ENCODE measurements at regions not wholly inside any gene's neighbourhood (a gene's known extent, or its start where the extent isn't known, plus 50 kb on each side); places are given as distances from the start of the nearest gene placed in this dataset.

DNA sequence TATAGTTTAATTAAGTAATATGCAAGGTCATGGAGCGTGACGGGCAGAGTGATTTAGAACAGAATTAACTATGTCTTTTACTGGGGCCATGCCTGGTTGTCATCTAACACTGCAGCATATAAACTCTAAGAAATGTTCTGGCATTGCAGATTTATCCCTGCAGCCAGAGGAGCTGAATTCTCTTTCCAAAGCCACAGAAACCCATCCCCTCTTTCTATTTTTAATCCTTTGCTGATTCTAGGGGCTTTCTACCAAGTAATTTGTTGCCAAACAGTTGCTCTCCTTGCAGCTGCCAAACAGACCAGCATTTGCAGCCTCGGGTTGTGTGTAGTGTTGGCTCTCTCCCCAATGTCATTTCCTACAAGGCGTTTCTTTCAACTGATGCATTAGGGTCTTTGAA is 243.2 kb upstream of the MON1B start:
- DNase-seq: no peak
- intact Hi-C loops (cut with DNase I): no loop called here
- ATAC-seq: peak in 1 of 2 donors; percentile 21

DNA sequence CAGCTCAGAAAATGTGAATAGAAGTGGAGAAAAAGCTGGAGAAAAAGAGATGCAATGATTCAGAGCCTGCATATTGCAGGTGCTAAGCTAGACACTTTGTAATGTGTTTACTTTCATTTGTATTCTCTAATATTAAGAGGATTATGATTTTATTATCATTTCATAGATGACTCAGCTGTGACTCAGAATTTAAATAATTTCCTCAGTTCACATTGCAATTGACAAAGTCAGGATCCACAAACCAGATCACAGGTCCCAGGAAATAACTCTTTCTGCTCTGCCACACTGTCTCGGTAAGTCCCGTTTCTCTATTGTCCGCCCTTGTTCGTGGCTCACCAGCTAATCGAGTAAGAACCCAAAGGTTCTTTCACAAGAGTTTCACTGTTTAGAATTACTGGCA is 235.4 kb upstream of the MON1B start:
- intact Hi-C loops (cut with DNase I): no loop called here
- DNase-seq: no peak
- no peak for ATAC-seq

DNA sequence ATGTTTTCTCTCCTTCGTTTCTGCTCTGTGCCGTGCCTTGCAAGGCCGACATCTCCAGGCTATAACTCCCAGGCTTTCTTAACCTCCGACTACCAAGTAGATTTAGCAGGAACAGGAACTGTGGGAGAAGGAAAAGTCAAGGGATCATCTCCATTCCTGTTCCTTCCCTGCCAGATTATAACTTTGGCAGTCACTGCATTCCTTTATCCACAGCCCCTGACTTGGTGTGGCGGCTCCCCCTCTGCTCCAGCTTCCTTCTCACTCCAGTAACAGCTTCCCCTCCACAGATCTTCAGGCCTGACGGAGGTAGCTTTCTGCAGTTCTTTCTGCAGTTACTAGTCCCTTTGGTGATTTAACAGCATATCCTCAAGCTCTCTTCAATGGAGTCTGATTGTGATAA is 234.6 kb upstream of the MON1B start:
- intact Hi-C loops (cut with DNase I): no loop called here
- DNase-seq (no peak), ATAC-seq (no peak)

DNA sequence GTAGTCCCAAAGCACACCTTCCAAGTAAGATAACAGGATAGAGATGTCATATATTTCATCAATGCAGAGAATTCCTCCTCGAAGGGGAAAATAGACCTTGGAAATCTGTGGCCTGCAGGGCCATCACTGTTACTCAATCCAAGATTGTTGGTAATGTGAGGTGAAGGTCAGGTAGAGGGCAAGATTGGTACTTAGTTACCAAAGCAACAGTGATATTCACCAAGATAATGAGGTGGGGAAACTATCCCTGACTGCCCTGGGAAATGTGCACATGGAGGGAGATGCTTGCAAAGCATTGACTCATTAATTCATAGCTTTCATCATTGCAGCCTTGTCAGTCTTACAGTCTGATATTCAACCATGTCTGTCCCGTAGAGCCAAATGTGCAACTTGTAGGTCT is 234.1 kb upstream of the MON1B start:
- no peak for ATAC-seq
- intact Hi-C loops (cut with DNase I): no loop called here
- DNase-seq: no peak

DNA sequence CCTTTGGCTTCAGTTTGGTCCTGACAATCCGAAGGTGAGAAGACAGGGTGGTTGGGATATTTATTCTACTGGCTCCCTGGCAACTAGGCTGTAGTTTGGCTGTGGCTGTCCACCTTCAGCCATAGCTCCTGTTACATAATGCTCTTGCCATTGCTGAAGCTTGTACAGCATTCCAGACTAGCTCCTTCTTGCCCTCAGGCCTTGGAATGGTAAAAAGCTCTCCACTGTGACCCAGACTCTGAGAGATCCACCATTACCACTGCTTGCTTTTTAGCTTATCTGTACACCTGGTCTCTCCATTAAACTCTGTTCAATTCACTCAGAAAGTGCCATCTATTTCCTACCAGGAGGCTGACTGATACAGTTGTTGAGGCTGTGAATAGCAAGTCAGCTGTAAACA is 231.8 kb upstream of the MON1B start:
- intact Hi-C loops (cut with DNase I): no loop called here
- ATAC-seq: no peak
- no peak for DNase-seq

DNA sequence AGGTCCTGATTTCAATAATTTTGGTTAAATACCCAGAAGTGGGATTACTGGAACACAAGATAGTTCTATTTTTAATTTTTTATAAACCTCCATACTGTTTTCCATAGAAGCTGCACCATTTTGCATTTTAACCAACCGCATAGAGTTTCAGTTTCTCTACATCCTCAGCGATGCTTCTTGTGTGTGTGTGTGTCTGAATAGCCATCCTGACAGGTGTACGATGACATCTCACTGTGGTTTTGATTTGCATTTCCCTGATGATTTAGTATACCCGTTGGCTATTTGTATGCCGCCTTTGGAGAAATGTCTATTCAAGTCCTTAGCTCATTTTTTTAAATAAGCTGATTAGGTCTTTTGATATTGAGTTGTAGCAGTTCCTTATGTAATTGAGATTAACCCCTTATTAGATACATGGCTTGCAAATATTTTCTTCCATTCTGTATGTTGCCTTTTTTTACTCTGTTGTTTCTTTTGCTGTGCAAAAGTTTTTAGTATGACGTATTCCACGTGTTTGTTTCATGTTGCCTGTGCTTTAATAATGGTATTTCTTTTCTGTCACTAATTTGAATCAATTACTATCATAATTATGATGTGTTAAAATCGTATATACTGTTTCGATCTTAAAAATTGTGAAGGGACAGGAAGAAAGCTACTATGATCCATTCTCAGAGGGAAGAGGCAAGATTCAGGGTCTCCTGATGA is 227.2 kb upstream of the MON1B start:
- intact Hi-C loops (cut with DNase I): no loop called here
- ATAC-seq (no peak), DNase-seq (no peak)

DNA sequence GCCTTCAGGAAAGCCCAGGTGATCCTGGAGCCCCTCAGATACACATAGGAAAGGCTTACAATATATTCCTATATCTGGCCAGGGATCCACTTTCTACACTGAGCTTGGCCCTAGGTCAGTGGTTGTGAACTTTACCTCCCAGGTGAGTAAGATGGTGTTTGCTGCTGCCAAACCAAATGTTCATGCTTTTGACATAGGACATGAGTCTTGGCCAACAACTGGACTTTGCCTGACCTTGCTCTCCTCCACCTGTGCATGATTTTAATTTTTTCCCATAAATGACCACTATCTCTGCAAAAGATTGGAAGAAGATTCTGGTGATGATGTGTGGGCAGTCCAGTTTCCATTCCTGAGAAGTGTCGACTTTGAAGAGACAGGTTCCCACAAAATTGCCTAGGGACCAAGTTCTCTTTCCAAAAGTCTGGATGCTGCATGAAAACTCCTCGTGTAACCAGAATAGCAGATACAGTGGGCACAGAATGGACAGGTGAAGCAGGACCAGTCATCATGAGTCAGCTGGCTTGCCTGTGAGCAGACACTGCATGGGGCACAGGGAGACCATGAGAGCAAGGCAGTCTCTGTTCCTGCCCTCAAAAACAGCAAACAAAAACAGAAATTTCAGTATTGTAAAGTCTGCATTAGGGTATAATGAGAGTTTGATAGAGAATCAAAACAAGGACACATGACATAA is 226.4 kb upstream of the MON1B start:
- no peak for ATAC-seq
- DNase-seq: no peak
- intact Hi-C loops (cut with DNase I): no loop called here

DNA sequence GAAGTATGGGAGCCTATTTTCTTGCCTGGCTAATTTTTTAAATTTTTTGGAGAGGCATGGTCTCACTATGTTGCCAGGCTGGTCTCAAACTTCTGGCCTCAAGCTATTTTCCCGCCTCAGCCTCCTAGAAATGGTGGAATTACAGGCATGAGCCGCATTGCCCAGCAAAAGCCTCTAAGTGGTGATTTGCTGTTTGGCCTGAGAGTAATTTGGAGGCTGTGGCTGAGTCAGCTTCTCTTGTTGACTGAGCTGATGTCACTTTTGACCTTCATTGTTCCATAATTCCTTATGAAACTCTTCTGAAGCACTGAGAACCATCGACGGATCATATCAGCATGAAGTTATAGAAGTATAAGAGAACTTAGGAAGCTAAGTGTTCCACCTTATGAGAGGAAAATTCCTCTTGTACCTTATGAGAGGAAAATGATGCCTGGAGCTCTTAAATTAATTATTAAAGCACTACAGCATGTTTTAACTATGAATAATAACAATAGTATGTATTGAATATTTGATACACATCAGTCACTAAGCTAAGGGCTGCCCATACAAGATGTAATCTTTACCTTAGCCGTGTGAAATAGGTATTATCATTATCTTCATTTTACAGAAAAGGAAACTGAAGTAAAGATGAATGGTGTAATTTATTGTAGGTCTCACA is 220.8 kb upstream of the MON1B start:
- no peak for ATAC-seq
- no peak for DNase-seq
- intact Hi-C loops (cut with DNase I): no loop called here

DNA sequence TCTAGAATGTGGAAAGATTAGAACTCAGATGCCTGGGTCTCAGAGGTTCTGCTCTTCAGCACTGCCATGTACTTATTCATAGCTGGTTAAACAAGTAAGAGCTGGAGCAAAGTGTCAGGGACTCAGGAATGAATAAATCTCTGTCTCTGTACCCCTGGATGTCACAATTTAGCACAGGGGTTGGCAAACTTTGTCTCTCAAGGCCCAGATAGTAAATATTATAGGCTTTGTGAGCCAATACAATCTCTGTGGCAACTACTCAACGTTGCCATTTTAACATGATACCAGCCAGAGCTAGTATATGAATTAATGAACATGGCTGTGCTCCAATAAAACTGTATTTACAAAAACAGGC is 220.3 kb upstream of the MON1B start:
- ATAC-seq (no peak), DNase-seq (no peak)
- intact Hi-C loops (cut with DNase I): no loop called here

DNA sequence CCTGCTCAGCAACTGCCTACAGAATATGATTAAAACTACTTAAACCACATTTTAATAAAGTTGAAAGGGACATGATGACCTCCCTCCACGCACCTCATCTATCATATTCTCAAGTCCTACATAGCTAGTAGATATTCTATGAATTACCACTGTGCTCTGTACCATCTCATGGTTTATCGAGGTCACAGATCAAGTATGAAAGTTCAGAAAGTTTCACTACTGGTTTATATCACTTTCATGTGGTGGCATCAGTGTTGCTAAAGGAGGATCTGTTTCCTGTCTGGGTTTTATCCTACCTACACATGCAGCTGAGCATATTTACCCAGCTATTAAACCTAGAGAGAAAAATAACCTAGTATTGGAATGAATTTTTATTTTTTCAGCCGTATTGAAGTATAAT is 214.9 kb upstream of the MON1B start:
- intact Hi-C loops (cut with DNase I): no loop called here
- ATAC-seq (no peak), DNase-seq (no peak)

DNA sequence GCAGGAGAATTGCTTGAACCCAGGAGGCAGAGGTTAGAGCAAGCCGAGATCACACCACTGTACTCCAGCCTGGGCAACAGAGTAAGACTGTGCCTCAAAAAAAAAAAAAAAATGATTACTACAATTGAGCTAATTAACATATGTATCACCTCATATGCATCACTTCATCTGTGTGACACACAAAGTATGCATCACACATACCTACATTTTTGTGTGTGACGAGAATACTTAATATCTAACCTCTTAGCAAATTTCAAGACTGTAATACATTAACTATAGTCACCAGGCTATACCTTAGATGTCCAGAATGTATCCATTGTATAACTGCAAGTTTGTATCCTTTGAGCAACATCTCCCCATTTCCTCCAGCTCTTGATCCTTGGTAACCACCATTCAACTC is 214.2 kb upstream of the MON1B start:
- ATAC-seq: no peak
- DNase-seq: no peak
- intact Hi-C loops (cut with DNase I): no loop called here

DNA sequence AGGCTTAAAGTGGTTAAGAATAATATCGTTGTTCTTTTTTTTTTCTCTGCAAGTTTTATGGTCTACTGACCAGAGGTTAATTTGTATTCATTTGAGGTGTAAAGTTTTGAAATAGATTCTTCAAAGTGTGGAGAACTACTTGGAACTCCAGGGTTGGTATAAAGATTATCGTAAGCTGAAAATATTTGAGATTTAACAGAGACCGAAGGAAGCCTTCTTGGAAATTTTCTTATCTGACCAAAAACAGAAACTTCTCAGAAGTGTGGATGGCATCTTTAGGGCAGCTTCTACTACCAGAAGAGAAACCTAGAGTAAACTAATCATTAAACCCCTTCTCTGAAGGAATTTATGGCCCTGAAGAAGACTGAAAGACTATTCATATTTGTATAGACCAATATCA is 206.8 kb upstream of the MON1B start:
- ATAC-seq (no peak), DNase-seq (no peak)
- intact Hi-C loops (cut with DNase I): no loop called here

DNA sequence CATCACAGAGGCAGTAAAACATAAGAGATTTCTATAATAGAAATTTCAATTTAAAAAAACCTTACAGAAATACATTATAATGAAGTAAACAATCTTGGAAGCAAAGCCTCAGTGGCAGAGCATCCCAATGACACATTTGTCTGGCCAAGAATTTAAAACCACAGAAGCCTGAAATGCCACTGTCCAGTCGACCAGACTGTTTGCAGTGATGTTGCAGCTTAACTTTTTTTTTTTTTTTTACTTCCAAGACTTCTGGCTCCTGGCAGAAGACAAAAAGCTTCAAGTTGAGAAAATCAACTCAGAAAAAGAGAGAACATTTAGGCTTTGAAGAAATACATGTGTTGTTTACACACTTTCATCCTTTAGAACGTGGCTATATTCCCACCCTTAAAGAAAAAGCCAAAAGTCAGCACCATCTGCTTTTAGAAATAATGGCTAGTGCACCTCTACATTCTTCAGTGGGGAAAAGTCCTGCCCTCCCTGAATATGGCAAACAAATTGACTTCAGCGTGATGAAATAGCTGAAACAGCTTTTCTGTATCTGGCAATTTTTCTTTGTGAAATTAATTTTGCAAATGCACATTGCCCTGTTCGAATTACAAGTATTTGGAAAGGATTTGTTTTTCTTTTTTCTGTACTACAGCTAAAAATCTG is 205.5 kb upstream of the MON1B start:
- intact Hi-C loops (cut with DNase I): no loop called here
- ATAC-seq: no peak

DNA sequence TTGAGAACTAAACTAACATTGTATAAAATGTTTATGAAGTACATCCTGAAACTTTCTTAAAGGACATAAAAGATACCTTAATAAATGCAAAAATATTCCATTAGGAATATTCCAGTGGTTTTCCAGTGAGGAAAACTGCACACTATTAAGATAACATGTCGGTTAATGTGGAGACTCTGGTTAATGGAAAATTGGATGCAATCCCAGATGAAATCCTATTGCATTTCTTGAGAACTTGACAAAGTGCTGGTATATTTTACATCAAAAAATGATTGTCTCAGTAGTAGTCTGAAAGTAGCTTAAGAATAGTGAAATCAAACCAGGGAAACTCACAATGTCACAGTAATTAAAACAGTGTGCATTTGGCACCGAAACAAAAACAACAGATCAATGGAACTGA is 202.5 kb upstream of the MON1B start:
- intact Hi-C loops (cut with DNase I): no loop called here

More for the DNA sequence above, 205.5 kb upstream of the MON1B start:
- DNase-seq: no peak

DNA sequence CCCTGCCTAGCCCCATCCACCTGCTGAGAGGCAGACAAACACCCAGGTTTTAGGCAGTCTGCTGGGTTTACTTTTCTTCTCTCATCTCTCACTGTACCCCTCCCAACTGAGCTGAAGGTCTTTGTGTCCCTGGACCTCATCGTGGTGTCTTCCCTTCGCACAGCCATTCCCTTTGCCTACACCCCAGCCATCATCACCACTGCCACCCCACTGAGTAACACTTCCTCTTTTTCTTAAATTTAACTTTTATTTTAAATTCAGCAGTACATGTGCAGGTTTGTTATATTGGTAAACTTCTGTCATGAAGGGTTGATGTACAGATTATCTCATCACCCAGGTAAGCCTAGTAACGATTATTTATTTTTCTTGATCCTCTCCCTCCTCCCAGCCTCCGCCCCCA is 188.3 kb upstream of the MON1B start:
- no peak for ATAC-seq
- intact Hi-C loops (cut with DNase I): no loop called here
- DNase-seq: no peak

More for the DNA sequence above, 202.5 kb upstream of the MON1B start:
- no peak for ATAC-seq
- DNase-seq: no peak

DNA sequence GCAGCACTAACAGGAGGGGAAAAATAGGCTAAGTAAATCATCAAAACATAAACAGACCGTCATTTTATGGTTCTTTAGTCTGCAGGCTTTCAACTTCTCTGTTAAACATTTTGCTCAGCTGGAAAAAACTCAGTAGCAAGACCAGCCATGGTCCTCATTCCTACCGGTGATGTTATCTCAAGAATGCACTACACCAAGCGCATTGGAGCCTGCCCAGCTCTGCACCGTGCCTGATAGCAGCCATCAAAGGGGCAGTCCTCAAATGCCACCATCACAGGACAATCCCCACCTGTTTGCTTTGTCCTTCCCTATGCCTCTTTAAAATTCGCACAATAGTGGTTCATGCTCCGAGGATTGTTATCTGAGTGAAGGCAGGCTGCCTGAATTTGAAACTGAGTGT is 181.5 kb upstream of the MON1B start:
- no peak for ATAC-seq
- DNase-seq: no peak
- intact Hi-C loops (cut with DNase I): no loop called here

DNA sequence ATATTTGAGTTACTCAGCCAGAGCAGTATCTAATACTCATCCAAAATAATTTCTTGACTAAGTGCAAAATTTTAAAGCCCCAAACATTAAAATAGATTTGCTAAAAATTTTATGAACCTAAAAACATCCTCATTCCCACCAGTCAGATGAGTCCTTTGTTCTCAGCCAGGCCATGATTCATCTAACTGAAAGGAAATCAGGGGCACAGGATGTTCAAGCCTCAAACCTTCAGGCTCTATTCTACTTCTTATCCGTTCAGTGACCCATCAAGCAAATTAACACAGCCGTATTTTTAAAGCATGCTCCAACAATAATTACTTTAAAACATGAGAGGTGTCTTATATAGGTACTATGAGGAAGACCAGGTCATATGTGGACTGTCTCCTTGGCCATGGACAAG is 176.5 kb upstream of the MON1B start:
- ATAC-seq (no peak), DNase-seq (no peak)
- intact Hi-C loops (cut with DNase I): no loop called here

DNA sequence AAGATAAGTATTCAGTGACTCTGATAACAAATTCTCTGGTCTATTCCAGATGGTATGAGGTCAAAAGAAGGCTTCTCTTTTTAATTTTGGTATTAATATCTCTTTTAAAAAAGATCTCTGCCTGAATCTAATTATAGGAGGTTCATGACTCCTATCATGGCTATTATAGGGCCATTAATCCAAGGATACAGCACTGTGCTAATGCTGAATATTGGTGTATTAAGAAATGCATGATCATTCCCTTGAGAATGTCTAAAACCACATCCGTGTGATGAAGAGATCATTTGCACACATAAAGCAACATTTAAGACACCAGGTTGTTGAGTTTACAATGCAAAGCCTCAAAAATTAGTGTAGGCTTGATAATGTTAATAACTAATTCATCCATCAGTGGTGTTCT is 160.4 kb upstream of the MON1B start:
- intact Hi-C loops (cut with DNase I): loop anchor here in 1 of 2 donors (10.0 kb wide), 1 partner anchor 356 kb away; no protein-coding TSS in a partner anchor
- no peak for ATAC-seq
- no peak for DNase-seq

DNA sequence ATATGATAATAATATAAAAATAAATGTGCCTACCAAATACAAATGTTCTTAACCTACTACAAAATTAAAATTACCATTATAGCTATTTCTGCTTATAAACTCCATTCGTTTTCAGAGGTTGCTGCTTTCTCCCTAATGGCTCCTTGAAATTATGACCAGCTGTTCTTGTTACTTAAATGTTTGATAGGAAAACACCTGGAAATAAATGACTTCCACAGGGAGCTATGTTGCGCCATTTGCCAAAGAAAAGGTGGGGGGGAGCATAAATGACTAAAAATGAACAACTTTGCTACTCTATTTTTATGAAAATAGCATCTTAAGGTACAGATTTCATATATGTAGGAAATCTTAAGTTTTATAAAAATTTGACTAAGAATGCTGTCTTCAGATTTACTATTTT is 157.5 kb upstream of the MON1B start:
- intact Hi-C loops (cut with DNase I): loop anchor here in 1 of 2 donors (10.0 kb wide), 1 partner anchor 359 kb away; no protein-coding TSS in a partner anchor
- no peak for ATAC-seq
- no peak for DNase-seq

DNA sequence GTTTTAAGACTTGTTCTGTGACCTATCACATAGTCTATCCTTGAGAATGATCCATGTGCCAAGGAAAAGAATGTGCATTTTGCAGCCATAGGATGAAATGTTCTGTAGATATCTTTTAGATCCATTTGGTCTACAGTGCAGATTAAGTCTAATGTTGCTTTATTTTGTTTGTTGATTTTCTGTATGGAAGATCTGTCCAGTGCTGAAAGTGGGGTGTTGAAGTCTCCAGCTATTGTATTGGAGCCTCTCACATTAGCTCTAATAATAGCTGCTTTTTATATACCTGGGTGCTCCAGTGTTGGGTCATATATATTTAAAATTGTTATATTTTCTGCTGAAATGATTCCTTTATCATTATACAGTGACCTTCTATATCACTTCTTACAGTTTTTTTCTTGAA is 155.6 kb upstream of the MON1B start:
- DNase-seq (no peak), ATAC-seq (no peak)
- intact Hi-C loops (cut with DNase I): loop anchor here in 1 of 2 donors (10.0 kb wide), 1 partner anchor 361 kb away; no protein-coding TSS in a partner anchor

Measured in left cardiac atrium (tissue), 4 donors.